Right ventricle myocardium superior (tissue), 1 donor: ENCODE measurements at regions not wholly inside any gene's neighbourhood (a gene's known extent, or its start where the extent isn't known, plus 50 kb on each side); places are given as distances from the start of the nearest gene placed in this dataset.
"Not testable (repeated sequence)": the region's sequence is repeated elsewhere in the genome, so short reads cannot be mapped to it uniquely, and the experiment has no call there.

Experiments used
- ATAC-seq: fragments of 200-7000 bp; cut with Tn5 transposase; one replicate; pipeline ENCODE4 v1.9.1; 2020; ENCODE audit warnings: mild to moderate bottlenecking; ENCODE audit not compliant: poor library complexity
- DNase-seq: peaks from one replicate; pipeline ENCODE4 v3.0.0-alpha.2; 2020
- intact Hi-C: fragments of 100-400 bp; cut with DNase I; formaldehyde crosslinking; loops from one replicate; pipeline ENCODE4 v1.11.2; 2022
- donor health status: DM: no; HTN: yes; CAD: no; lungs with severe emphysema.

DNA sequence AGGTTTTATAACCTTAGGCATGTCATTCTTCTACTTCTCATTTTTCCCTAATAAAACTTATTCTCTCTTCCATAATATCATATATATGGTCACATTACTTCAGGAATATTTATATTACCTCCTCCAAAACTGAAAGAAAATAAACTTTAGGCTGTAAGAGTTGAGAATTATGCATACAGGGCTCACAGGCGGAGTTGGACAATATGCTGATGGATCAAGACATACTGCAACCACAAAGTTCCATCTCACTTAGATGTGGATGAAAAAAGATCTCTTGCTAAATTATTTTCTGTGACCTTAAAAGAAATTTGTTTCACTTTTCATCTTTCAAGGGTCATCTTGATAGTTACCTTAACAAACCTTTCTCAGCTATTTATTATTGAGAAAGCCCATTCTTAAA is 152.6 kb upstream of the PDE4B start:
- DNase-seq (no peak), ATAC-seq (no peak)
- intact Hi-C loops, result no loop called here

DNA sequence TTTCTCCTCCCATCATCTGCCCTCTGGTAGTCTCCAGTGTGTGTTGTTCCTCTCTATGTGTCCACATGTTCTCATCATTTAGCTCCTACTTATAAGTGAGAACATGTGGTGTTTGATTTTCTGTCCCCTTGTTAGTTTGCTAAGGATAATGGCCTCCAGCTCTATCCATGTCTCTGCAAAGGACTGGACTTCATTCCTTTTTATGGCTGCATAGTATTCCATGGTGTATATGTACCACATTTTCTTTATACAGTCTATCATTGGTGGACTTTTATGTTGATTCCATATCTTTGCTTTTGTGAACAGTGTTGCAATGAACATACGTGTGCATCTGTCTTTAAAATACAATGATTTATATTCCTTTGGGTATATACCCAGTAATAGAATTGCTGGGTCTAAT is 143.5 kb upstream of the PDE4B start:
- DNase-seq, intact Hi-C loops, ATAC-seq: not testable (repeated sequence)

DNA sequence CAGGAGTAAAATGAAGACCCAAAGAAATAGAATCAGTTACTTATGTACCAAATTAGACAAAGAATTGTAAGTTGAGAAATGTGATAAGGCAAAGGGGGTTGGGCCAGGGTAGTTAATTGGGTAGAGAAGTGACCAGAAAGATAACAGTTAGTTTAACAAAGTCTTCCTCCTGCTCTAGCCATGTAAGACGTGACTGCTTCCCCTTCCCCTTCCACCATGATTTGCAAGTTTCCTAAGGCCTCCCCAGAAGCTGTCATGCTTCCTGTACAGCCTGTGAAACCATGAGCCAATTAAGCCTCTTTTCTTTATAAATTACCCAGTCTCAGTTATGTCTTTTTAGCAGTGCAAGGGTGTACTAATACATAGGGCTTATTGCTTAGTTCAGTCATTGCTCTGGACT is 142.0 kb upstream of the PDE4B start:
- ATAC-seq, result no peak
- intact Hi-C loops, result no loop called here
- no peak for DNase-seq

DNA sequence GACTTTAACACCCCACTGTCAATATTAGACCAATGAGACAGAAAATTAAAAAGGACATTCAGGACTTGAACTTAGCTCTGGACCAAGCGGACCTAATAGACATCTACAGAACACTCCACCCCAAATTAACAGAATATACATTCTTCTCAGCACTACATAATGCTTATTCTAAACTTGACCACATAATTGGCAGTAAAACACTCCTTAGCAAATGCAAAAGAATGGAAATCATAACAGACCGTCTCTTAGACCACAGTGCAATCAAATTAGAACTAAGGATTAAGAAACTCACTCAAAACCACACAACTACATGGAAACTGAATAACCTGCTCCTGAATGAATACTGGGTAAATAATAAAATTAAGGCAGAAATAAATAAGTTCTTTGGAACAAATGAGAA is 138.2 kb upstream of the PDE4B start:
- ATAC-seq, DNase-seq, intact Hi-C loops: not testable (repeated sequence)

DNA sequence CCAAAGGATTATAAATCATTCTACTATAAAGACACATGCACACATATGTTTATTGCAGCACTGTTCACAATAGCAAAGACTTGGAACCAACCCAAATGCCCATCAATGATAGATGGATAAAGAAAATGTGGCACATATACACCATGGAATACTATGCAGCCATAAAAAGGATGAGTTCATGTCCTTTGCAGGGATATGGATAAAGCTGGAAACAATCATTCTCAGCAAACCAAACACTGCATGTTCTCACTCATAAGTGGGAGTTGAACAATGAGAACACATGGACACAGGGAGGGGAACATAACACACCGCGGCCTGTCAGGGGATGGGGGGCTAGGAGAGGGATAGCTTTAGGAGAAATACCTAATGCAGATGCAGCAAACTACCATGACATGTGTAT is 135.1 kb upstream of the PDE4B start:
- intact Hi-C loops, ATAC-seq, DNase-seq: not testable (repeated sequence)

DNA sequence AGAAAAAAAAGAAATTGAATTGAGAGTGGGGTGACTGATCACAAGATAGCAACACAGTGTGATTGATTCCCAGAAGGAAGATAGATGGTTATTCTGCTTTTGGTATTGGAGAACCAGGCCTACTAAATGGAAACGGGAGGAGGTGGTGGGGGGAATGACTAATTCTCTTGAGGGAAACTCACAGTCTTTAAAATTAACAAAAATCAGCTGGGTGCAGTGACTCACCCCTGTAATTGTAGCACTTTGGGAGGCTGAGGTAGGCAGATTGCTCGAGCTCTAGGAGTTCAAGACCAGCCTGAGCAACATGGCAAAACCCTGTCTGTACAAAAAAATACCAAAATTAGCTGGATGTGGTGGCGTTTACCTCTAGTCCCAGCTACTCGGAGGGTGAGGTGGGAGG is 134.6 kb upstream of the PDE4B start:
- intact Hi-C loops, result no loop called here
- DNase-seq, result no peak
- ATAC-seq, result no peak

DNA sequence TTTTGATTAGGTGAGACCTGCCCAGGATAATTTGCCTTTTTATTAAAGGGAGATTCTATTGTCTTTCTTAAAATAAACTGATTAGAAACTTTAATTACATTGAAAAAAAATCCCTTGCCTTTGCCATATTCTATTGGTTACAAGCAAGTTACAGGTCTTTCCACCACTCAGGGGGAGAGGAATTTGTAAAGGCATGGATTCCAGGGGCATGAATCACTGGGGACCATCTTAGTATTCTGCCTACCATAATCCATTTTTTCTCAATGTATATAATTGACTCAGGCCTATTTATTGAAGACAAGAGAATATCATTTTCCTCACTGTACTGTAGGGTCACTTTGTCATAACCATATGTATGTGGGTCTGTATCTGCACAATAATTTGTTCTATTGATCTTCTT is 124.3 kb upstream of the PDE4B start:
- DNase-seq, result no peak
- ATAC-seq, result no peak
- intact Hi-C loops, result no loop called here

DNA sequence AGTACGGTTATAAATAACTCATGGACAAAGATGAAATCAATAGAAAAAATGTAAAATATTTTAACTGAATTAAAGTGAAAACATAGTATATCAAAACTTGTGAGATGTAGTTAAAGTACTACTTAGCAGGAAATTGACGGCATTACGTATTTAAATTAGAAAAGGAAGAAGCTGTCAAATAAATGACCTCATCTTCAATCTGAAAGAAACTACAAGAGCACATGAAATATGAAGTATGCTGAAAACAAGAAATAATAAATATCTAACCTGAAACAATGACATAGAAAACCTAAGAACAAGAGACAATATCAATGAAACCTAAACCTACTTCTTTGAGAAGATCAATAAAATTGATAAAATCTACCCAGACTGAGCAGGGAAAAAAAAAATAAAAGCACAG is 122.2 kb upstream of the PDE4B start:
- intact Hi-C loops, result no loop called here
- no peak for DNase-seq

DNA sequence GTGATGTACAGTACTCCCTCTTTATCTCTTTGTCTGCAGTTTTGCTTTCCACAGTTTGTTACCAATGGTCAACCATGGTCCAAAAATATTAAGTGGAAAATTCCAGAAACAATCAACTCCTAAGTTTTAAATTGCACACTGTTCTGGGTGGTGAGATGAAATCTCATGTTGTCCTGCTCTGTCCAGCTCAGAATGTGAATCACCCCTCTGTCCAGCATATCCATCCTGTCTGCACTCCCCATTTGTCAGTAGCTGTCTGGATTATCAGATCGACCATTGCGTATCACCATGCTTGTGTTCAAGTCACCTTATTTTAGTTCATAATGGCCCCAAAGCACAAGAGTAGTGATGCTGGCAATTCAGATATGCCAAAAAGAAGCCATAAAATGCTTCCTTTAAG is 118.2 kb upstream of the PDE4B start:
- ATAC-seq (no peak), DNase-seq (no peak)
- intact Hi-C loops, result no loop called here

More for the DNA sequence above, 122.2 kb upstream of the PDE4B start:
- ATAC-seq, result no peak

DNA sequence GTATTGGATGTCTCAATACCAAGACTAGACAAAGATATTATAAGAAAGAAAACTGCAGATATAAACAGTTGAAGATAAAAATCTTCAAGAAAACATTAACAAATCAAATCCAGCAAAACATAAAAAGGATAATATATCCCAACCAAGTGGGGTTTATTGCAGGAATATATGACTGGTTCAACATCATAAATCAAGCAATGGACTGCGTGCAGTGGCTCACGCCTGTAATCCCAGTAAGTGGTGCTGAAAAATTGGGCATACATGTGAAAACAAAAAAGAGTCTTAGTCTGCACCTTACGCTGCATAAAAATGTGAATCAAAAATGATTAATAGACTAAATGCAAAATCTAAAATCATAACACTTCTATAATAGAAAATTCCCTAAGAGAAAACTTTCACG is 112.9 kb upstream of the PDE4B start:
- ATAC-seq (no peak), DNase-seq (no peak)
- intact Hi-C loops, result no loop called here

DNA sequence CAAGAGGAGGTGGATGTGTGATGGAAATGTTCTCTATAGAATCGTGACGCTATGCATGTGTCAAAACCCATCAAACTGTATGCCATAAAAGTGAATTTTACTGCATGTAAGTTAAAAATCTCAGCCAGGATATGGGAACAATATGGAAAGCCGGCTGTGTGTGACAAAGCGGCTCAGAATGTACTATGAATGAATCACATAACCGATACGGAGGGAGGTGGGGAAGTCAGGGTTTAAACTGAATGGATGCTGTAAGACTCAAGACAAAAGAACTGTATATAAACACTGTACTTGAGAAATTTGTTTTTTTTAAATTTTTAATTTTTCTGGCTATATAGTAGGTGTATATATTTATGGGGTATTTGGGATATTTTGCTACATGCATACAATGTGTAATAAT is 111.6 kb upstream of the PDE4B start:
- no peak for ATAC-seq
- DNase-seq, result no peak
- intact Hi-C loops, result no loop called here

DNA sequence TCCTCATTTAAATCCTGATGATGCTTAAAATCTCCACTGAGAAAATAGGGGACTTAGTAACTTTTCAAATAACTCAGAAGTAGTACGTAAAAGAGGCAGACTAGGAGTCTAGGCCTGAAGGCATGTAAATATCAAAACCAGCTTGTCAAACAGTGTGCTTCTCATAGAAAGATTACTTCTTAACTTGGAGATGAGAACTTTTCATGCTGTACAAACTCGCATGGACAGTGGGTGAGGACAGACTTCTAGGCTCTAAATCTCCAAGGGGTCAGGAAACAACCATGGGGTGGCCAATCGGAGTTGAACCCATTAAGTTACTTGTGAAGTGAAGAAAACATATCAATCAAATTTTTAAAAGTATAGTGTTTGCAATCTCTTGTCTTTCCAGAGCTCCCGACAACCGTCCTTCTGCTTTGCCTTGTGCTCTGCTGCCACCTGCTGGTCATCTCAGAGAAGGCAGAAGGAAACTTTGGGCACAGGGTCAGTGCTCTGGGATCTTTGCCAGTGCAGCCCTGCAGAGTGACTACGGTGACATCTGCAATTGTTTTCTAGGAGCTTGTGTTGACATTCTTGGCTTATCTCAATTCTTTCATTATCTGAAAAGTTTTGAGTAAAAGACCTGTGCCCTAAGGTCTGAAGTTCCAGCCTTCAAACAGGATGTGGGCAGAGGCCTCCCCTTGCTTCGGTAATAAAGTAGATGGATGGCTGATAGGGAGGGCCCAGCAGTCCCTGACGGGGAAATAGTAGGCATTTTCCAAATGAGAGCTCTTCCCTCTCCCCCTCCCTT is 105.1 kb upstream of the PDE4B start:
- intact Hi-C loops, result loop anchor here (5.0 kb wide), 2 partner anchors 260 to 450 kb away; no protein-coding TSS in a partner anchor
- DNase-seq (peak; percentile 88), ATAC-seq (peak; percentile 92)

DNA sequence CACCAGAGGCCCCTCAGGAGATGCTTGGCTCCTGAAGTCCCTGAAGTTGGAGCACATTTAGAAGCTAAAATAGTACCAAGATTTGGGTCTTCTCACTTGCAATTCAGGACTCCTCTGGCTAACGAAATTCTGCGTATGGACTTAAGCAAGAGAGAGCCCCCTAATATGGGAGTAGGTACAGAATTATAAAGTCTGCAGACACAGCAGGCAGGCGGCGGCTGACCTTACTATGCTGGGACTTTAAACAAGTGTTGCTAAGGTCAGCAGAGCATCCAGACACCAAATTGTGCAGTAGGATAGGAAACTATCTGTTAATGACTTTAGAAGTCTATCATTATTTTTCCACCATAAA is 104.5 kb upstream of the PDE4B start:
- DNase-seq, result no peak
- intact Hi-C loops, result loop anchor here (5.0 kb wide), 2 partner anchors 261 to 451 kb away; no protein-coding TSS in a partner anchor
- ATAC-seq, result no peak

DNA sequence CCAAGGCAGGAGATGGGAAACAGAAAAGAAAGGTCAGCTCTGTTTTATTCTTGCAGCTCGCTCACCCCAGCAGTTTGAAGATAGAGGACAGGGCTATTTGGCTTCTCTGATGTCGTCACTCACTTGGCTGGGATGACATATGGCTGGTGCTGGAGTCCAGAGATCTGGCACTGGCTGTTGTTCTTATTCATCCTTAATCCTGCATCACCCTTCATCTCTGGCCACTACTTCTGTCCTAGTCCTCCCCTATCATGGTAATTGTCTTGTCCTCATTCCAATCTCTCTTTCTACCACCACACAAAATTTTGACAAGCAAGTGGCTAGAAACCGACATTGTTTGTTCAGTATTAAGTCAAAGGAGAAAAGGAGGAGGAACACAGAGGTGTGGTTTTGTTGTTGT is 103.8 kb upstream of the PDE4B start:
- ATAC-seq, result no peak
- DNase-seq, result no peak
- intact Hi-C loops, result loop anchor here (5.0 kb wide), 2 partner anchors 262 to 452 kb away; no protein-coding TSS in a partner anchor

DNA sequence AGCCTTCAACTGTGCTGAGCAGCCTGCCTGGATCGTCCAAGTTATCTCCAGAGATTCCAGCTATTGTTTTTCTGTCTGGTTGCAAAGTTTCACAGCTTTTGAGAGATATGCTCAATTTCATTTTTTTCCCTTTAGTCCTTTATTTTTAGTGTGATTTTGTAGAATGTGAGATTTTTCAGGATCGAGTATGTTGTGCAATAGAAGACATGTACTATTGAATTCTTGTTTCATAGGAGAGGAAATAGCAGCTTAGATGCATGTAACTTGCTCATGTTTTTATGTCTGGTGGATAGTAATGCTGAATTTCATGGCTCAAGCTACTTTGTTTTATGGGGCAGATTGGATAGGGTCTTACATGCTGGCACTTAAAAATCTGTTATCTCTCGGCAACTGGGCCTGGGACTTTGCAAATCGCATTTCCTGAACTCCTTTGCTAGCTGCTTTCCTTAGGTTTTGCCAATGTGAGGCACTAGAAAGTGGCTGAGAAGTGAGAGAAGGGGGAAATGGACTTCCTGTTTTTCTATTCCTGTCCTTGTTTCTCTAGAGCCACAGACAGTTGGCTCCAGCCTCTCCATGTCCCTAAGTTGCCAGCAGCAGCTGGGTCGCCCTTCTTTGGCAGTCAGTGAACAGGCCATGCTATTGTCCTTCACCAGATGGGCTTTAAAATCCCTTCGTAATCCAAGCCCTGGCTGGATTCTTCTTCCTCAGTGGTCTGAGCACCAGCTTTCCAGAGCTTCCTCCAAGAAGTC is 101.4 kb upstream of the PDE4B start:
- DNase-seq (no peak), ATAC-seq (peak; percentile 62)
- intact Hi-C loops, result no loop called here

DNA sequence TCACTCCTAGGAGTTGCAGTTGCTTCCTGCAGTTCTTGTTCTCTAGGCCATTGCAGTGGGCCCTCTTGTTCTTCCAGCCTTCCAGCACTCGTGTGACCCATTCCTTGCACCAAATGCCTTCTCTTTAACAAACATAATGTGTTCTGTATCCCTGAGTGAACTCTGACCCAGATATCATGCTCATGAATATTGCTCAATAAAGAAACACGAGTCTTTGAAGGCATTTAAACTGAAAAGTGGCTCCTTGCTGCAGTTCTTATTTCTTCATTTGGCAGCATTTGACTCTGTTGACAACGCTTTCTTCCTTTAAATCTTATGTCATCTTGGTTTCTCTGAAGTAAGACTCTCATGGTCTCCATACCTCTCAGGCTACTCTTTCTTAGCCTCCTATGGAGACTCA is 100.7 kb upstream of the PDE4B start:
- intact Hi-C loops, result no loop called here
- DNase-seq, result no peak
- ATAC-seq, result peak; percentile 25

DNA sequence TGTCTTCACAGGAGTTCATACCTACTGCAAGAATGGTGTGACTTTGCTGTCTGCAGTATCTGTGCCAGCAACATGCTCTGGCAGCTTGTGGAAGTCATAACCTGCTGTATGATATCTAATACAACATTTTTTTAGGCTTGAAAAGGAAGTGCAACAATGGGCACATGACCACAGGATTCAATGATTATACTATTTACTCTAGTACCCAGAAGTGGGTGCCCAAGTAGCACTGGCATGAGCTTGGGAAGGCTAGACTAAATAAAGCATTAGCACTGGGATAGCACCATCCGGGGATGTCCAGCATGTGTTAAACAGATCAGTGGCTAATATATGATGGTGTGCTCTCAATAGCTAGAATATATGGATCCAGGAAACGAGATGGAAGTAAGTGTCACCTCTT is 98.6 kb upstream of the PDE4B start:
- intact Hi-C loops, result no loop called here
- no peak for DNase-seq
- ATAC-seq, result no peak

DNA sequence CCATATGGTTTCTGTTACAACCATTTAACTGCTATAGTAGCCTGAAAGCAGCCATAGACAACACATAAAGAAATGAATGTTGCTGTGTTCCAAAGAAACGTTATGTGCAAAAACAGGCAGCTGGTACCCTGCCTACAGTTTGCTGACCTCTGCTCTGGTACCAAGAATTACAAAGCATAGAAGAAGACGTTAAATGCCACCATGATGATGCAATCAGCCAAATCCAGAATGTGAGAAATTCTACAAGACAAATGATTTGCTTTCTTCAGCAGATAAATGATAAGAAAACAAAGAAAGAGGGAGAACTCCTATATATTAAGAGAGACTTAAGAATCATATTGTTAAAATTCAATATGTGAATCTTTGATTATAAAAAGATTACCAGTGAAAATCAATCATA is 97.8 kb upstream of the PDE4B start:
- intact Hi-C loops, result no loop called here
- ATAC-seq, result no peak
- no peak for DNase-seq

DNA sequence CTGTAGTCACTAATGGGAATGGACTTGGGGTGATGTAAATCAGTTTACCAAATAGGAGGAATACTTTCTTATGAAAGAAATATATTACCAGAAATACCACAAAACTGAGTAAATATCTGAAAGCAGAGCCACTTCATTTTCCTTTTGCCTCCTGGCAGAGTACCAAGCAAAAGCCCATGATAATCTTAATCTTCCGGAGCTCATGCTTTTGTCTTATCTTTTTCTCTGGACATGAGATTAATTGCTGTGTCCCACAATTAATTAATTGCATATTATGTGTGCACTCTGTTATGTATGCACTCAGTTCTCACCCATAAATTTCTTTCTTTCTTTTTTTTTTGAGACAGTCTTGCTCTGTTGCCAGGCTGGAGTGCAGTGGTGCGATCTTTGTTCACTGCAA is 94.1 kb upstream of the PDE4B start:
- ATAC-seq (no peak), DNase-seq (no peak)
- intact Hi-C loops, result no loop called here

DNA sequence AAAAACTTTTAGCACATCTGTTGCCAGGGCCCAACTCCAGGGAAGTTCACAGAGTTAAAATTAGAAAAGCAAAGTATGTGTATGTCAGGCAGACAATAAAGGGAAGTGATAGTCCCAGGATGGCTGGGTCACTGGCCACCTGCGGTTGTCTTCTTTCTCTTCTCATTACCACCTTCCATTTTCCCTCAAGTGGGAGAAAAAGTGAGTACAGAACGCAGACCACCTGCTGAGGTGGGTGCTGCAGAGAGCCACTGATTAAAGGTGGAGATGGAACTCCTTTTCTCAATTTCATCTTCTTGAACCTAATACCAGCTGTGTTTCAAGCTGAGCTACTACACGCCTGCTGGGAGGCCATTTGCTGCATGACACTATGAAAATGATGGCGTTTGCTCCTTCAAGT is 88.8 kb upstream of the PDE4B start:
- ATAC-seq, result no peak
- DNase-seq, result no peak
- intact Hi-C loops, result no loop called here
